Activated naive CD8-positive, alpha-beta T cell treated with anti-CD3 and anti-CD28 coated beads, Interleukin-2, amount 50 U/mL, for 24 hours (primary cell): ENCODE measurements at regions not wholly inside any gene's neighbourhood (a gene's known extent, or its start where the extent isn't known, plus 50 kb on each side); places are given as distances from the start of the nearest gene placed in this dataset.
A peak's percentile ranks its signal among the peaks of the same experiment; 100 is the strongest.
"Not testable (repeated sequence)": the region's sequence is repeated elsewhere in the genome, so short reads cannot be mapped to it uniquely, and the experiment has no call there.

Experiments used
- ATAC-seq: fragments of 150-1000 bp; cut with Tn5 transposase; one replicate; pipeline ENCODE4 v1.10.0; 2021
- DNase-seq: peaks from one replicate; pipeline ENCODE4 v3.0.0; 2021
- H3K27ac Mint-ChIP-seq: one replicate; pipeline ENCODE4 v1.8.0; 2021; ENCODE audit warnings: mild to moderate bottlenecking, mixed read lengths
- H3K27me3 Mint-ChIP-seq: one replicate; pipeline ENCODE4 v1.8.0; 2021; ENCODE audit warnings: mixed read lengths
- H3K36me3 Mint-ChIP-seq: one replicate; pipeline ENCODE4 v1.8.0; 2021; ENCODE audit warnings: low read depth, mixed read lengths
- H3K4me1 Mint-ChIP-seq: one replicate; pipeline ENCODE4 v1.8.0; 2021; ENCODE audit warnings: mixed read lengths
- H3K4me3 Mint-ChIP-seq: one replicate; pipeline ENCODE4 v1.8.0; 2021; ENCODE audit warnings: mild to moderate bottlenecking, moderate library complexity, mixed read lengths
- H3K9me3 Mint-ChIP-seq: one replicate; pipeline ENCODE4 v1.8.0; 2021; ENCODE audit warnings: mixed read lengths

DNA sequence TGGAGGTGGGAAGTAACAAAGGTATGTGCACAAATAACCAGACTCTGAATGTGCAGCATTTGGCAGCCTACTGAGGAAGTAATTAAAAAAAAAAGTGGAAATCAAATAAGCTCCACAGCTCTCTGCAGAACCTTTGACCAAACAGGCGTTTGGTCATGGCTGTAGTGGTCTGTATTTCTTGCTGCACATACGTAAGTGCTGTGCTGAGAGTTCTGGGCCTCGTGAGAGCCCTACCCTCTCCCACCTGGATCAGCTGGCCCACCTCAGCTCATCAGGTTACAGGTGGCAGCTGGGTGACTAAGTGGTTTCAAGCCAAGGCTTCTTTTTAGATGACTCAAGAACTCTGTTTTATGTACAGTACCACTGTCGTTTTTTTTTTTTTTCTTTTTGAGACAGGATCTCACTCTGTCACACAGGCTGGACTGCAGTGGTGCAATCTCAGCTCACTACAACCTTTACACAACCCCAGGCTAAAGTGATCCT lies 178.2 kb upstream of the KLF6 start:
- ATAC-seq (no peak), DNase-seq (no peak)
- H3K9me3 Mint-ChIP-seq, result no peaks in the 10 kb centered on the region
- H3K4me3 Mint-ChIP-seq, result no peak overlapping the region
- H3K27me3 Mint-ChIP-seq, result no peaks in the 10 kb centered on the region
- H3K36me3 Mint-ChIP-seq, result peaks cover 3% of the 10 kb centered on the region
- peaks cover 24% of the 10 kb centered on the region for H3K4me1 Mint-ChIP-seq
- H3K27ac Mint-ChIP-seq, result no peak overlapping the region

GRCh38 chr10:3961082-3961481 lies 176.1 kb upstream of the KLF6 start:
- no peak for DNase-seq
- Mint-ChIP-seq H3K9me3 (no peaks in the 10 kb centered on the region), H3K4me1 (peaks cover 24% of the 10 kb centered on the region)

DNA sequence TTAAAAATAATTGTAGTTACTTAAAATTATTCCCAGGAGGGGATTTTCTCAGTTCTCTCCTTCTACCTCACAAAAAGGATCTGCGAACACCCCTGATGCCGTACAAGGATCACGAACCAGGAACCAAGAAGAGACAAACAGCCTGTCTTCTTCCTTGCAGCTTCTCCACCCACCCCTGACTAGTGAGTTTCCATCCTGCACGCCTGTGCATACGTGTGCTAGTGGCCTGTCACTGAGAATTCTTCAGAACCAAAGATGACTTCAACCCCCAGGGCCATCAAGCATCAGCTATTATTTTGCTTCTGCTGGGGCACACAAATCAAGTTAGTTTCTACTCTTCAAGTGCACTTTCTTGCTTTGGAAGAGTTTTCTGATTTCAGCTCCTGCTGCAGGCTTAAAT lies 175.5 kb upstream of the KLF6 start:
- H3K36me3 Mint-ChIP-seq, result no peaks in the 10 kb centered on the region
- no peaks in the 10 kb centered on the region for H3K9me3 Mint-ChIP-seq
- H3K4me1 Mint-ChIP-seq, result peaks cover 24% of the 10 kb centered on the region
- peak overlapping the region; percentile 59 for H3K27ac Mint-ChIP-seq
- no peaks in the 10 kb centered on the region for H3K27me3 Mint-ChIP-seq
- no peak overlapping the region for H3K4me3 Mint-ChIP-seq
- ATAC-seq, result no peak
- no peak for DNase-seq

More at GRCh38 chr10:3961082-3961481, 176.1 kb upstream of the KLF6 start:
- H3K27ac Mint-ChIP-seq, result peak overlapping the region; percentile 59
- ATAC-seq, result peak; percentile 96
- H3K36me3 Mint-ChIP-seq, result no peaks in the 10 kb centered on the region
- H3K27me3 Mint-ChIP-seq, result no peaks in the 10 kb centered on the region
- no peak overlapping the region for H3K4me3 Mint-ChIP-seq

GRCh38 chr10:3959370-3960325 lies 174.6 kb upstream of the KLF6 start:
- no peak for ATAC-seq
- no peak for DNase-seq
- no peaks in the 10 kb centered on the region for H3K27me3 Mint-ChIP-seq
- no peaks in the 10 kb centered on the region for H3K9me3 Mint-ChIP-seq
- no peaks in the 10 kb centered on the region for H3K36me3 Mint-ChIP-seq
- peaks cover 24% of the 10 kb centered on the region for H3K4me1 Mint-ChIP-seq
- H3K27ac Mint-ChIP-seq, result peak overlapping the region; percentile 38
- H3K4me3 Mint-ChIP-seq, result peak overlapping the region; percentile 22

DNA sequence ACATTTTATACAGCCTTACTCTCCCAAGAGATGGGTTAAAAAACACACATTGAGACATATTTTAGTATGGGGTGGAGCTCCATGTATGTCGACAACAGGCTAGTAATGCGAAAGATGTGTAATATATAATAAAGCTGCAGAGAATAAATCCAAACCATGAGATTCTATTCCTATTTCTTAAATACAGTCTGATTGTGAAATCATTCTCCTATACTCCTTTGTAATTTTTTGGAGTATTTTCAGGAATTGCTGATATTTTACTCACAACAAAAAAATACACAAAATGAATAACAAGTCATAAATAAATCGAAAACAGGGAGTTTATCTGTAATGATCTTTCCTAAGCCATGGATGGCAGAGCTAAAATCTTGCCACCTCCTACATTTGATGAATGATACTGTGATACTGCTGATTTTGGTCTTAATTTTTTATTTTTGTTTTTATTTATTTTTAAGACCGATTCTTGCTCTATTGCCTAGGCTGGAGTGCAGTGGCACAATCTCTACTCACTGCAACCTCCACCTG lies 173.5 kb upstream of the KLF6 start:
- ATAC-seq (no peak), DNase-seq (no peak)
- no peaks in the 10 kb centered on the region for H3K27me3 Mint-ChIP-seq
- peaks cover 24% of the 10 kb centered on the region for H3K4me1 Mint-ChIP-seq
- H3K9me3 Mint-ChIP-seq, result no peaks in the 10 kb centered on the region
- H3K4me3 Mint-ChIP-seq, result no peak overlapping the region
- no peaks in the 10 kb centered on the region for H3K36me3 Mint-ChIP-seq
- H3K27ac Mint-ChIP-seq, result no peak overlapping the region

DNA sequence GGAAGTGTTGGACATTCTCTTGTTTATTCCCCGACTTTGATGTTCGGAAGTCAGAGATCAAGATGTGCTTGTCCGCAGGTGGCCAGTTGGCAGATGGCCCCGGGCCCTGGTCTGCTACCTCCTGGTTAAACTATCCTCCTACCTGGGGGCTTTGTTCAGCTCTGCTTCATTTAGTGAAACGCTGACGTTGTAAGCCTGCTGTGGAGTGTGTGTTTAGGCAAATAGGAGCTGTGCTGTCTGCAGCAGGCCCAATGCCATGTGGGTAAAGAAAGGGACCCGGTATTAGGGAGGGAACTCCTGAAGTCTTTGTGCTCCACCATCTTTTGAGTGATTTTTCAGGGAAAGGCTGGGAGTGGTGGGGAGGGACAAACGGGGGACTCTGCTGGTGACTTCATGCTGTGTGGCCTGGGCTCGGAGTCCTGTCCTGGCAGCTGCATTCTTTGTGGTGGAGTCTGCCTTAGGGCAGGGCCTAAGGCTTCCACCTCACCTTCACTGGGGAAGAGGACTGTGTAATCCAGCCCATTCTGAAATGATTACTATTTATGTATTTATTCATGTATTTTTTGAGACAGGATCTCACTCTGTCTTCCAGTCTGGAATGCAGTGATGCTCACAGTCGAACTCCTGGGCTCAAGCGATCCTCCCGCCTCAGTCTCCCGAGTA lies 171.1 kb upstream of the KLF6 start:
- peaks cover 23% of the 10 kb centered on the region for H3K4me1 Mint-ChIP-seq
- H3K27ac Mint-ChIP-seq, result no peak overlapping the region
- no peak overlapping the region for H3K4me3 Mint-ChIP-seq
- ATAC-seq (no peak), DNase-seq (no peak)
- no peaks in the 10 kb centered on the region for H3K36me3 Mint-ChIP-seq
- peaks cover 3% of the 10 kb centered on the region for H3K9me3 Mint-ChIP-seq
- H3K27me3 Mint-ChIP-seq, result no peaks in the 10 kb centered on the region

DNA sequence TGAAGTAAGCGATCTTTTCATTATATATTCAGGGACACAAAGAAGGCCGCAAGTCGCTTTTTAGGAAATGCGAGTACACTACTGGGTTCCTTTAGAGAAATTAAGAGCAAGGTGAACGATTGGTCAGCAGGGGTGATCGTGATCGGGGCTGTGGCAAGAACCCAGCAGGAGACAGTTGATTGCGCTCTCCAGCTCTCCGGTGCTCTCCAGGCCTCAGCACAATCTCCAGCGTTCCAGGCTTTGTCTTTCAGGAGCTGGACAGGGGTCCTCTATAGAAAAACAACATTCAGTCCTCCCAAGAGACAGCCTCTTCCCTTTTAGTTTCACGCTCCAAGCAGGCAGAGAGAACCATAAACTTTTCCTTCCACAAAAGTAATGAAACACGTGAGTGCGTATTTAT lies 170.5 kb upstream of the KLF6 start:
- Mint-ChIP-seq H3K36me3 (no peaks in the 10 kb centered on the region), H3K9me3 (peaks cover 3% of the 10 kb centered on the region)

GRCh38 chr10:3954615-3955014 lies 169.6 kb upstream of the KLF6 start:
- Mint-ChIP-seq H3K27ac (no peak overlapping the region), H3K27me3 (no peaks in the 10 kb centered on the region), H3K9me3 (peaks cover 3% of the 10 kb centered on the region), H3K4me1 (peaks cover 25% of the 10 kb centered on the region), H3K4me3 (no peak overlapping the region), H3K36me3 (no peaks in the 10 kb centered on the region)
- DNase-seq (no peak), ATAC-seq (no peak)

More for the DNA sequence above, 170.5 kb upstream of the KLF6 start:
- no peak overlapping the region for H3K27ac Mint-ChIP-seq
- no peaks in the 10 kb centered on the region for H3K27me3 Mint-ChIP-seq
- H3K4me1 Mint-ChIP-seq, result peaks cover 23% of the 10 kb centered on the region
- DNase-seq (no peak), ATAC-seq (no peak)
- H3K4me3 Mint-ChIP-seq, result no peak overlapping the region

DNA sequence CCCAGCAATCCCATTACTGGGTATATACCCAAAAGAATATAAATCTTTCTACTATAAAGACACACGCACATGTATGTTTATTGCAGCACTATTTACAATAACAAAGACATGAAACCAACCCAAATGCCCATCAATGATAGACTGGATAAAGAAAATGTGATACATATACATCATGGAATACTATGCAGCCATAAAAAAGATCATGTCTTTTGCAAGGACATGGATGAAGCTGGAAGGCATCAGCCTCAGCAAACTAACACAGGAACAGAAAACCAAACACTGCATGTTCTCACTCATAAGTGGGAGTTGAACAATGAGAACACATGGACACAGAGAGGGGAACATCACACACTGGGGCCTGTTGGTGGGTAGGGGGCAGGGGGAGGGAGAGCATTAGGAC lies 169.0 kb upstream of the KLF6 start:
- H3K36me3 Mint-ChIP-seq, DNase-seq, H3K4me3 Mint-ChIP-seq, H3K27me3 Mint-ChIP-seq, H3K27ac Mint-ChIP-seq, H3K9me3 Mint-ChIP-seq, ATAC-seq: not testable (repeated sequence)
- peaks cover 27% of the 10 kb centered on the region for H3K4me1 Mint-ChIP-seq

DNA sequence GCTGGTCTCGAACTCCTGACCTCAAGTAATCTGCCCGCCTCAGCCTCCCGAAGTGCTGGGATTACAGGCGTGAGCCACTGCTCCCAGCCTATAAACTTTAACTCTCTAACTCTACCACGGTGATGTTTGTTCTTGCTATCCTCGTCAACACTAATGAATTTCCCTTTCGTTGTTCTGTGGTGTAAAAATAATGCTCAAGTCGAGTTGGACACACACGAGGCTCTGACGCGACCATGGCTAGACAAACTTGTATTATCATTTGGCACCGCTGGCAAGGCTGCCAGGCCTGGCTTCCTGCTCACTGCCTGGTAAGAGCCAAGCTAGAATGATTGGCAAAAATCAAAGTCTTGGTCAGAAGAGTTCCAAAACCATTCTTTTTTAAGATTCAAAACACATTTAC lies 167.0 kb upstream of the KLF6 start:
- no peak overlapping the region for H3K4me3 Mint-ChIP-seq
- H3K9me3 Mint-ChIP-seq, result peaks cover 3% of the 10 kb centered on the region
- no peaks in the 10 kb centered on the region for H3K27me3 Mint-ChIP-seq
- DNase-seq, result no peak
- no peak for ATAC-seq
- peak overlapping the region; percentile 26 for H3K27ac Mint-ChIP-seq
- H3K4me1 Mint-ChIP-seq, result peaks cover 42% of the 10 kb centered on the region
- no peaks in the 10 kb centered on the region for H3K36me3 Mint-ChIP-seq

DNA sequence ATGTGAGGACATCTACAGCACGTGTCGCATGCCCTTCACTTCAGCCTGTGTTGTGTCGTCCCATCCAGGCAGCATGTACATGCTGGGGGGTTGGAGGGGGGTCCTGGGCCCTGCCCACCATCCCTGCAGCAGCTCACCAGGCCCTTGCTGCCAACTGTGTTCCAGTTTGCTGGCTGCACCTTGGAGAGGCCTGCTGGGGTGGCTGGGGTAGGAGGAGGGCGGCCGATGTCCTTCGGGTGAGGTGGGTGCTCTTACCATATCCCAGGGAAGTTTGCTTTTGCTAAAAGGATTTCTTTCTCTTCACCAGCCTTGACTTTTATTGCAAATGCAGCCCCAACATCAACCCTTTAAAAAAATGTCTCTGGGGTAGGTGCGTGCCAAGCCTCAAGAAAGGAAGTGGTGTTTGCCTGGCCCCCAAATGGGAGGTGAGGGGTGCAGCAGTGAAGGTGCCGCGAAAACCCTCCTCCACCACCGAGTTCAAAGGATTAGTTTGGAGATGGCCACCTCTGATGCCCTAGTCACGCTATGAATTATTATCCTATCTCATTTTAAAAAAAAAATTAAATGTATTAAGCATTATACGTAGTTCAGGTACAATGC lies 165.8 kb upstream of the KLF6 start:
- Mint-ChIP-seq H3K4me3 (no peak overlapping the region), H3K27me3 (no peaks in the 10 kb centered on the region), H3K36me3 (no peaks in the 10 kb centered on the region), H3K4me1 (peaks cover 54% of the 10 kb centered on the region), H3K27ac (peak overlapping the region; percentile 73), H3K9me3 (peaks cover 3% of the 10 kb centered on the region)
- ATAC-seq (no peak), DNase-seq (peak; percentile 46)

GRCh38 chr10:3949711-3950110 lies 164.7 kb upstream of the KLF6 start:
- Mint-ChIP-seq H3K27me3 (no peaks in the 10 kb centered on the region), H3K36me3 (no peaks in the 10 kb centered on the region), H3K9me3 (peaks cover 3% of the 10 kb centered on the region), H3K4me1 (peaks cover 63% of the 10 kb centered on the region), H3K27ac (peak overlapping the region; percentile 35), H3K4me3 (no peak overlapping the region)
- ATAC-seq (no peak), DNase-seq (no peak)

- Mint-ChIP-seq H3K9me3 (peaks cover 3% of the 10 kb centered on the region), H3K27me3 (no peaks in the 10 kb centered on the region), H3K36me3 (no peaks in the 10 kb centered on the region), H3K27ac (peak overlapping the region; percentile 64), H3K4me1 (peaks cover 66% of the 10 kb centered on the region), H3K4me3 (peak overlapping the region; percentile 42)
- DNase-seq (peak; percentile 69), ATAC-seq (peak; percentile 89)
Measured at GRCh38 chr10:3948843-3949242, 163.8 kb upstream of the KLF6 start.
